Epithelial cell of esophagus (primary cell): ENCODE measurements at regions not wholly inside any gene's neighbourhood (a gene's known extent, or its start where the extent isn't known, plus 50 kb on each side); places are given as distances from the start of the nearest gene placed in this dataset.

Experiments used
- DNase-seq: peaks from one replicate; pipeline ENCODE4 v3.0.0; 2010; ENCODE audit warnings: low read depth
- H3K4me3 ChIP-seq: 2 replicates; pipeline ENCODE4 v1.5.1; 2011; ENCODE audit warnings: mild to moderate bottlenecking, low read length, control low read depth
- TF ChIP-seq, protein P1 (sequence below): IDR thresholded peaks from 2 replicates; pipeline ENCODE4 v1.5.1; 2011; ENCODE audit warnings: low read depth, mild to moderate bottlenecking, low read length, control low read depth, inconsistent platforms; ENCODE audit not compliant: insufficient read depth; ENCODE audit errors: missing control alignments

DNA sequence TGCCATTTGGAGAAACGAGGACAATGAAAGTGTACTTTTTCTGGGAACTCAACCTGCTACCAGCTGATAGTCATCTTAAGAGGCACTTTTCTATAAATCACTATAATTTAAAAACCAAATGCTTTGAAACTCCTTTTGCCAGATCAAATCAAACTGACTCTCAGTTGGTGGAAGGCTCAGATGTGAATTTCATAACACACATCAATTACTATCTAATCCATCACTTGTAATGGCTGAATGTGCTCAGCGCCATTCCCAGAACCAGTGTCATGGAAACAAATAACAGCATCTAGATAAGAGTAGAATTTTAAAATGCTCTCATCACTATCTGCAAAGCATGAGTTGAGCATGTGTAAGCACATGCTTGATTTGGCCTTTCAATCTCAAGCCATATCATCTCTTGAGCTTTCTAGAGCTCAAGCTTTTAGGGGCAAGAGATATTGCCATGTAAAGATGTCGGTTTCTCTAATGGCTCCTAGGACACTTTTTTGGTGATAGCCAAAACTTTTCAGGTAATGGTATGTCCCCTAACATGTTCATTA lies 223.1 kb upstream of the ACVR2A start:
- TF ChIP-seq, protein P1, sequence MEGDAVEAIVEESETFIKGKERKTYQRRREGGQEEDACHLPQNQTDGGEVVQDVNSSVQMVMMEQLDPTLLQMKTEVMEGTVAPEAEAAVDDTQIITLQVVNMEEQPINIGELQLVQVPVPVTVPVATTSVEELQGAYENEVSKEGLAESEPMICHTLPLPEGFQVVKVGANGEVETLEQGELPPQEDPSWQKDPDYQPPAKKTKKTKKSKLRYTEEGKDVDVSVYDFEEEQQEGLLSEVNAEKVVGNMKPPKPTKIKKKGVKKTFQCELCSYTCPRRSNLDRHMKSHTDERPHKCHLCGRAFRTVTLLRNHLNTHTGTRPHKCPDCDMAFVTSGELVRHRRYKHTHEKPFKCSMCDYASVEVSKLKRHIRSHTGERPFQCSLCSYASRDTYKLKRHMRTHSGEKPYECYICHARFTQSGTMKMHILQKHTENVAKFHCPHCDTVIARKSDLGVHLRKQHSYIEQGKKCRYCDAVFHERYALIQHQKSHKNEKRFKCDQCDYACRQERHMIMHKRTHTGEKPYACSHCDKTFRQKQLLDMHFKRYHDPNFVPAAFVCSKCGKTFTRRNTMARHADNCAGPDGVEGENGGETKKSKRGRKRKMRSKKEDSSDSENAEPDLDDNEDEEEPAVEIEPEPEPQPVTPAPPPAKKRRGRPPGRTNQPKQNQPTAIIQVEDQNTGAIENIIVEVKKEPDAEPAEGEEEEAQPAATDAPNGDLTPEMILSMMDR, result no peak

DNA sequence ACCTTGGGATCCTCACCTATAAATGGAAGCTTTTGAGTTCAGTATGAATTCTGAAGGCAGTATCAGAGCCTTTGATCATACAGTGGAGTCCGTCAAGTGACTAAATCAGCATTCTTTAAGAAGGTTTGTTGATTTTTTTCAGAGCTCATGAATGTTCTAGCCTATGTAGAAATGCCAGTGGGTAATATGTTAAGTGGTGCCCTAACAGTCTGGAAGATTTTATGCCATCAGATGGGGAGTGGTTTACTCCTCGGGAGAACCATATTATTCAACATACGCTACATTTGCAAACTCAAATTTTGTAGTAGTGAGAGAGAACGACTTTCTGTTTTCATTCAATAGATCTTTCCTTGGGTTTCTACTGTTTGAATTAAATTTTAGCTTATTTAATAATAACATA lies 225.0 kb upstream of the ACVR2A start:
- TF ChIP-seq, protein P1, result no peak
- no peak for DNase-seq

More for the DNA sequence above, 223.1 kb upstream of the ACVR2A start:
- DNase-seq, result no peak
- no peak overlapping the region for H3K4me3 ChIP-seq

DNA sequence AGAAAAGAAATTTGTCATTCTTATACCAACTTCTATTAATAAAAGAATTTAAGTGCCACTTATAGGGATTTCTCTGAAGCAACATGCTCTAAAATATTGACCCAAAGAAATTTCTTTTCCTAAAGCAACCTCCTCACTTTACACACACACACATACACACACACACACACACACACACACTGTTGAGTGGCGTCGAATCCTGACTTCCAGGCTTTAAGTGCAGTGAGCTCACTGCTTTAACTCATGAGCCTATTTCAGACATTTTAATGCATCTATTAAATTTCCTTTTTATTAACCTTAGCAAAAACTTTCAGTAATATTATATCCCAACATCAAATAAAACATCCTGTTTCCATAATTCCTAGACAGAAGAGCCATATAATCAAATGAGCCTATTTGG lies 229.1 kb upstream of the ACVR2A start:
- TF ChIP-seq, protein P1, result no peak
- no peak overlapping the region for H3K4me3 ChIP-seq
- no peak for DNase-seq

More for the DNA sequence above, 225.0 kb upstream of the ACVR2A start:
- no peak overlapping the region for H3K4me3 ChIP-seq

DNA sequence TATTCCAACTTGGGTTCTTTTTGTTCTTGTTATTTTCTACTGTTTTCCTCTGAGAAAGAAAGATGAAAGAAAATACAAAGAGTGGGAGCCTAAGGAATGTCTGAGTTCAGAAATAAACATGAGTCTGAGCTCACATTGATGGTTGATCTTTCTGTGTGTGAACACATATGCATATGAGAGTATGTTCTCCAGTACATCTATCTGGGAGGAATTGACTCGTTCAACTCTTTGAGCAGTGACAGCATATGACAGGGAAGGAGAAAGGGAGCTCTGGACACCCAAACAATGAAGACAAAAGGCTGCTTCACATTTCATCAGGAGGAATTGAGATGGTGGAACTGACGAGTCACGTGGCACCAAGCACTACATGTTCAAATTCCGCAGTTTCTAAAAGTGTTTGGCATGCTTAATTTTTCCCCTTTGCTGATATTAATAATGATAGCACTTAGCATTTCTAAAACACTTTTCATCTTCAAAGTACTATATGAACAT lies 229.8 kb upstream of the ACVR2A start:
- no peak overlapping the region for H3K4me3 ChIP-seq
- TF ChIP-seq, protein P1, result no peak
- DNase-seq, result no peak

DNA sequence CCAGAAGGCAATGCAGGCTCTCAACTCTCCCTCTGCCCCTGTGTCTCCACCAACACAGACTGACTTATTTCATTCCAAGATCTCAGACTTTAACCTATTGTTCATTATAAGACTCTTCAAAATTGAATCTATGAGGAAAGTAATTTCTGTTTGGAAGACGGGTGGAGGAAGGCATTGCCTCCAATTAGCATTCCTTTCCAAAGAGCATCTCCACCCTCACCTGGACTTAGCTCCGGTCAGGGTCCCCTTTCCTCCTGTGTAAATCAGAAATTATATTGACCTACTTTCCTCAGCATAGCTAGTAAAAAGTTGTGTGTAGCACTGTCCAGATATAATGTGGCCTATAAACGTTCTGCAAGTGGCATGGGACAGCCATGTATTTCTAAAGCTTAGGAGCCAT lies 230.4 kb upstream of the ACVR2A start:
- DNase-seq, result no peak
- TF ChIP-seq, protein P1, result no peak
- H3K4me3 ChIP-seq, result no peak overlapping the region

DNA sequence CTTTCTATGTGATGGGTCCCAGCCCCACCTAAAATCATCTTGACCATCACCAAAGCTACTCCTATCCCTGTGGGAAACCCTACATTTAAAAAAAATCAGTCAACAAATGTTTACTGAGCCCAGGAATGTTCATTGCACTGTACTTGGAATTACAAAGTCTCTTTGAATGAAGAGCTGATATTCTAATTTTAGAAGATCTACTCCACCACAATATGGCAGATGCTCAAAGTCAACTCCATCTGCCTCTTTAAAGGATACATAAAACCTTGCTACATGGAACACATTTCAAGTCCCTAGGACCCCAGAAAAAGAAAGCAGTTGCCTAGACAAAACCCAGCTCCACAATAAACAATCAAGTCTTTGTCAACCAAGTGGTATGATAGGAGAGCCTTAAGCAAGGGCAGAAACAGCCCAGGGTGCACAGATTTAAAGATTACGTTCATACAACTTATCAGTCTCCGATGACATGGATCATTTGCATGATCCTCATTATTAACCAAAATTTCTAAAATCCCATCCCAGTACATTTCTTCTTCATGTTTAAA lies 234.3 kb upstream of the ACVR2A start:
- no peak overlapping the region for H3K4me3 ChIP-seq
- DNase-seq, result no peak
- TF ChIP-seq, protein P1, result no peak

DNA sequence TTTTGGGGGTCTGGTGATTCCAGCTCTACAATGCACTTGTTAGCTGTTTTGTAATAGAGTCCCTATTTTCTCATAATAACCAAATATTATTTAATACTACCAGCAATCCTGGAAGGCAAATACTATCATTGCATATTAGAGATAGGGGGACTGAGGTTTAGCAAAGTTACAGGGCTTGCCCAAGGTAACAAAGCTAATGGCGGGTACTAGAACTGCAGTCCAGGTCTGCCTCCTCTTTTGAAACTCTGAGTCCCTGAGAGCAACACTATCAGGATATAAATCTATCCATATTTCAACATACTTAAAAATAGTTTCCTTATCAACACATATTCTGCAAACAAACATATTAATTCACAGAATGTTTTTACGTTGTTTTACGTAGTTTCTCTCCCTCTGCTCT lies 235.5 kb upstream of the ACVR2A start:
- H3K4me3 ChIP-seq, result no peak overlapping the region
- DNase-seq, result no peak
- TF ChIP-seq, protein P1, result no peak
